ENCODE measurements at regions not wholly inside any gene's neighbourhood (a gene's known extent, or its start where the extent isn't known, plus 50 kb on each side); places are given as distances from the start of the nearest gene placed in this dataset.
A peak's percentile ranks its signal among the peaks of the same experiment; 100 is the strongest.

DNA sequence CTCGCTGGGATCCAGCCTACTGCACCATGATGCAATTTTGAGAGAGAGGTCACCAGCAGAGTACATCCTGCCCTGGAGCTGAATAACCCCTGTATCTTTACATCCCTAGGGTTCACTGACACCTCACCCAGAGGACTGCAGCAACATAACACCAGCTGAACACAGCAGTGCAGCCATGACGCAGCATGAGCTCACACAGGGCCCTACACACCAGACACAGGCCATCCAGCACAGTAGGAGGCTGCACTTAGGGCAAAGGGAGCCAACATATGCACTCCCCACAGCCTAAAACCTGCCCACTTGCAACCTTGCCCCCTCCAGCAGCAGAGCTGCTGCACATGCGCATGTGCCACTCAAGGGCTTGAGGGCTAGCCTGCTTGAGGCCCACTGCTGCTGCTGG, 157.3 kb upstream of the SMARCA2 start:
- Histone ChIP-seq H3F3A (ENCODE audit: insufficient read depth) (no peaks in the 10 kb centered on the region), H3K27ac (ENCODE audit: low read depth, low read length) (no peak overlapping the region), H3K4me2 (ENCODE audit: low read depth, low read length, poor library complexity, severe bottlenecking) (no peak overlapping the region), H3K36me3 (ENCODE audit: low read length) (no peaks in the 10 kb centered on the region), H4K20me1 (ENCODE audit: low read depth, low read length) (no peaks in the 10 kb centered on the region), H3K4me3 (ENCODE audit: insufficient read depth, low read length, poor library complexity, severe bottlenecking) (no peak overlapping the region), H3K9me3 (ENCODE audit: insufficient read depth, low read length) (0 out of 2 replicates have a peak, but pooled peaks cover 3% of the 10 kb centered on the region), H3K27me3 (ENCODE audit: low read length) (no peaks in the 10 kb centered on the region), H2AFZ (ENCODE audit: low read depth, low read length, severe bottlenecking) (no peak overlapping the region), H3K9ac (ENCODE audit: low read length) (no peak overlapping the region), H3K79me2 (ENCODE audit: insufficient read depth, low read length) (no peaks in the 10 kb centered on the region), H3K9me2 (replicated peaks; ENCODE audit: insufficient read depth, low read length) (no peaks in the 10 kb centered on the region)
- TF ChIP-seq, protein P1, sequence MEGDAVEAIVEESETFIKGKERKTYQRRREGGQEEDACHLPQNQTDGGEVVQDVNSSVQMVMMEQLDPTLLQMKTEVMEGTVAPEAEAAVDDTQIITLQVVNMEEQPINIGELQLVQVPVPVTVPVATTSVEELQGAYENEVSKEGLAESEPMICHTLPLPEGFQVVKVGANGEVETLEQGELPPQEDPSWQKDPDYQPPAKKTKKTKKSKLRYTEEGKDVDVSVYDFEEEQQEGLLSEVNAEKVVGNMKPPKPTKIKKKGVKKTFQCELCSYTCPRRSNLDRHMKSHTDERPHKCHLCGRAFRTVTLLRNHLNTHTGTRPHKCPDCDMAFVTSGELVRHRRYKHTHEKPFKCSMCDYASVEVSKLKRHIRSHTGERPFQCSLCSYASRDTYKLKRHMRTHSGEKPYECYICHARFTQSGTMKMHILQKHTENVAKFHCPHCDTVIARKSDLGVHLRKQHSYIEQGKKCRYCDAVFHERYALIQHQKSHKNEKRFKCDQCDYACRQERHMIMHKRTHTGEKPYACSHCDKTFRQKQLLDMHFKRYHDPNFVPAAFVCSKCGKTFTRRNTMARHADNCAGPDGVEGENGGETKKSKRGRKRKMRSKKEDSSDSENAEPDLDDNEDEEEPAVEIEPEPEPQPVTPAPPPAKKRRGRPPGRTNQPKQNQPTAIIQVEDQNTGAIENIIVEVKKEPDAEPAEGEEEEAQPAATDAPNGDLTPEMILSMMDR (IDR thresholded peaks at IDR 0.05; ENCODE audit: insufficient read depth, low read length, poor library complexity, severe bottlenecking): no peak
- TF ChIP-seq EZH2phosphoT487 (conservative IDR thresholded peaks at IDR 0.05; ENCODE audit: low read length): no peak

DNA sequence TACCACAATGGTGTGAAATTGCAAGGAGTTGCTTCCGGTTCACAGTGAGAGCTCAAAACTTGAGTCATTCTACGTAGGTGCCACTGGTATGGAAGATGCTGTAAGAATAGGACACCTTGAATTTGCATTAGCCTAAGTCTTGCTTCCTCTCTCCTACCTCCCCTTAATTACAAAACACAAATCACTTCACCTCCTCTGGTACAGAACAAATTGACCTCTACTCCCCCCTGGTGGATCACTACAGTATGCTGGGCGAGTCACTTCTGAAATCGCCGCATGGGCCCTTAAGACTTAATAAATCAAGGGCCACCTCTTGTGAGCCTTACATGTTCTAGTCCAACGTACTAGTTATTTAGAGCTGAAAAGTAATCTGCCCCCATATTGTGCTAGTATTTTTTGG, 145.3 kb upstream of the SMARCA2 start:
- Histone ChIP-seq H3F3A (ENCODE audit: insufficient read depth) (no peaks in the 10 kb centered on the region), H3K4me2 (ENCODE audit: low read depth, low read length, poor library complexity, severe bottlenecking) (no peak overlapping the region), H3K9me3 (ENCODE audit: insufficient read depth, low read length) (no peaks in the 10 kb centered on the region), H3K79me2 (ENCODE audit: insufficient read depth, low read length) (no peaks in the 10 kb centered on the region), H3K27ac (ENCODE audit: low read depth, low read length) (no peak overlapping the region), H3K9ac (ENCODE audit: low read length) (no peak overlapping the region), H3K9me2 (replicated peaks; ENCODE audit: insufficient read depth, low read length) (no peaks in the 10 kb centered on the region), H2AFZ (ENCODE audit: low read depth, low read length, severe bottlenecking) (no peak overlapping the region), H3K27me3 (ENCODE audit: low read length) (peaks cover 3% of the 10 kb centered on the region; the same call in 1 of the 2 replicates), H3K4me3 (ENCODE audit: insufficient read depth, low read length, poor library complexity, severe bottlenecking) (no peak overlapping the region), H4K20me1 (ENCODE audit: low read depth, low read length) (no peaks in the 10 kb centered on the region), H3K36me3 (ENCODE audit: low read length) (no peaks in the 10 kb centered on the region)
- TF ChIP-seq EZH2phosphoT487 (conservative IDR thresholded peaks at IDR 0.05; ENCODE audit: low read length): no peak
- TF ChIP-seq, protein P1 (IDR thresholded peaks at IDR 0.05; ENCODE audit: insufficient read depth, low read length, poor library complexity, severe bottlenecking): peak; percentile 57

DNA sequence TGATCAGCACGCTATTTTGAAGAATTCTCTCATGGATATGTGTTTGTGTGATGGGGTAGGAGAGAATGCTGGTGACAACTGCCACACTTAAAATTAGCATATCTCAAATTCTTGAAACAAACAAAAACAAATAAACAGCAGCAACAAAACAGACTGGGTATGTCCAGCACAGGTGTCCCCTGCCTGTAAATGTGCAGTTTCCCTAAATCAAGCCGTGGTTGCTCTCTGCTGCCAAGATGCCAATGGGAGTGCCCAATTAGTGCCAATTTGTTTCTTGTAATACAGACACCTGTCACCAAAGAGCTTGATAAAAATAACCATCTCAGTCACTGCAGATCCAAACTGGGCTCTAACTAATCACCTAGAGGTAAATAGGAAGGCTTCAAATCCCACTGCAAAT, 144.2 kb upstream of the SMARCA2 start:
- Histone ChIP-seq H4K20me1 (ENCODE audit: low read depth, low read length) (no peaks in the 10 kb centered on the region), H3K27me3 (ENCODE audit: low read length) (peaks cover 3% of the 10 kb centered on the region; the same call in 1 of the 2 replicates), H3K9ac (ENCODE audit: low read length) (no peak overlapping the region), H3K36me3 (ENCODE audit: low read length) (no peaks in the 10 kb centered on the region), H3K4me3 (ENCODE audit: insufficient read depth, low read length, poor library complexity, severe bottlenecking) (no peak overlapping the region), H2AFZ (ENCODE audit: low read depth, low read length, severe bottlenecking) (no peak overlapping the region), H3K4me2 (ENCODE audit: low read depth, low read length, poor library complexity, severe bottlenecking) (no peak overlapping the region), H3K9me2 (replicated peaks; ENCODE audit: insufficient read depth, low read length) (no peaks in the 10 kb centered on the region), H3F3A (ENCODE audit: insufficient read depth) (no peaks in the 10 kb centered on the region), H3K79me2 (ENCODE audit: insufficient read depth, low read length) (no peaks in the 10 kb centered on the region), H3K9me3 (ENCODE audit: insufficient read depth, low read length) (no peaks in the 10 kb centered on the region), H3K27ac (ENCODE audit: low read depth, low read length) (no peak overlapping the region)
- TF ChIP-seq EZH2phosphoT487 (conservative IDR thresholded peaks at IDR 0.05; ENCODE audit: low read length): no peak
- TF ChIP-seq, protein P1 (IDR thresholded peaks at IDR 0.05; ENCODE audit: insufficient read depth, low read length, poor library complexity, severe bottlenecking): no peak
